Calu3 (cell line): ENCODE measurements at regions not wholly inside any gene's neighbourhood (a gene's known extent, or its start where the extent isn't known, plus 50 kb on each side); places are given as distances from the start of the nearest gene placed in this dataset.

Experiments used
- BruUV-seq: library from RNA; stranded (reverse); fragments of 400-500 nt; replicated peaks from 2 replicates; lab custom pipeline; 2021; lab: Mats Ljungman, UMichigan
- CTCF ChIA-PET: fragments of 300-600 bp; sonication (Branson Sonifier 250); formaldehyde crosslinking; loops from one replicate; lab custom pipeline; 2022; ENCODE audit warnings: antibody characterized with exemption; lab: Charles Lee
- DNase-seq: peaks from one replicate; pipeline ENCODE4 v3.0.0; 2022
- H3K27ac Mint-ChIP-seq: one replicate; pipeline ENCODE4 v1.8.0; 2022; ENCODE audit warnings: mixed read lengths; ENCODE audit not compliant: unreplicated experiment
- H3K27me3 Mint-ChIP-seq: one replicate; pipeline ENCODE4 v1.8.0; 2022; ENCODE audit warnings: mixed read lengths; ENCODE audit not compliant: unreplicated experiment
- H3K36me3 Mint-ChIP-seq: one replicate; pipeline ENCODE4 v1.8.0; 2022; ENCODE audit warnings: mild to moderate bottlenecking, moderate library complexity, mixed read lengths; ENCODE audit not compliant: insufficient read depth, unreplicated experiment
- H3K4me1 Mint-ChIP-seq: one replicate; pipeline ENCODE4 v1.8.0; 2022; ENCODE audit warnings: mild to moderate bottlenecking, low read depth, mixed read lengths; ENCODE audit not compliant: unreplicated experiment
- H3K4me3 Mint-ChIP-seq: one replicate; pipeline ENCODE4 v1.8.0; 2022; ENCODE audit warnings: mild to moderate bottlenecking, low read depth, moderate library complexity, mixed read lengths; ENCODE audit not compliant: unreplicated experiment
- H3K9me3 Mint-ChIP-seq: one replicate; pipeline ENCODE4 v1.8.0; 2022; ENCODE audit warnings: low read depth, mixed read lengths; ENCODE audit not compliant: unreplicated experiment
- CTCF ChIP-seq: fragments of 200-600 bp; IDR thresholded peaks from one replicate; pipeline ENCODE4 v1.8.0; 2022; ENCODE audit warnings: antibody characterized with exemption; ENCODE audit not compliant: unreplicated experiment
- intact Hi-C: fragments of 100-400 bp; cut with micrococcal nuclease; formaldehyde crosslinking; loops from one replicate; pipeline ENCODE4 v1.10.0; 2022; ENCODE audit not compliant: unreplicated experiment

GRCh38 chr13:42392716-42393572, 121.0 kb downstream of the AKAP11 start:
- Mint-ChIP-seq H3K9me3 (peaks cover 2% of the 10 kb centered on the region), H3K27me3 (peaks cover 4% of the 10 kb centered on the region), H3K4me3 (no peak overlapping the region), H3K36me3 (no peaks in the 10 kb centered on the region), H3K27ac (no peak overlapping the region), H3K4me1 (no peaks in the 10 kb centered on the region)
- TF ChIP-seq CTCF, result no peak
- intact Hi-C loops, result no loop called here
- CTCF ChIA-PET, result no interaction called here
- no TSS peak for BruUV-seq
- DNase-seq, result no peak

GRCh38 chr13:42393573-42394360, 121.8 kb downstream of the AKAP11 start:
- Mint-ChIP-seq H3K9me3 (peaks cover 2% of the 10 kb centered on the region), H3K4me3 (no peak overlapping the region), H3K27me3 (peaks cover 9% of the 10 kb centered on the region), H3K27ac (no peak overlapping the region), H3K4me1 (no peaks in the 10 kb centered on the region), H3K36me3 (no peaks in the 10 kb centered on the region)
- TF ChIP-seq CTCF, result no peak
- intact Hi-C loops, result no loop called here
- no peak for DNase-seq
- BruUV-seq, result no TSS peak
- CTCF ChIA-PET, result no interaction called here

- CTCF ChIA-PET, result no interaction called here
- peaks cover 2% of the 10 kb centered on the region for H3K9me3 Mint-ChIP-seq
- no peak overlapping the region for H3K4me3 Mint-ChIP-seq
- no TSS peak for BruUV-seq
- no peak for DNase-seq
- no peaks in the 10 kb centered on the region for H3K4me1 Mint-ChIP-seq
- peaks cover 9% of the 10 kb centered on the region for H3K27me3 Mint-ChIP-seq
- no peak for TF ChIP-seq CTCF
- intact Hi-C loops, result no loop called here
- H3K36me3 Mint-ChIP-seq, result no peaks in the 10 kb centered on the region
- H3K27ac Mint-ChIP-seq, result peak overlapping the region; percentile 20
Observed at GRCh38 chr13:42394361-42394708, 122.4 kb downstream of the AKAP11 start.

- TF ChIP-seq CTCF, result no peak
- H3K4me3 Mint-ChIP-seq, result no peak overlapping the region
- no TSS peak for BruUV-seq
- CTCF ChIA-PET, result no interaction called here
- no peaks in the 10 kb centered on the region for H3K36me3 Mint-ChIP-seq
- no peaks in the 10 kb centered on the region for H3K4me1 Mint-ChIP-seq
- peaks cover 12% of the 10 kb centered on the region for H3K27me3 Mint-ChIP-seq
- intact Hi-C loops, result no loop called here
- H3K27ac Mint-ChIP-seq, result peak overlapping the region; percentile 20
- DNase-seq, result no peak
- H3K9me3 Mint-ChIP-seq, result peaks cover 2% of the 10 kb centered on the region
Observed at GRCh38 chr13:42394711-42395085, 122.7 kb downstream of the AKAP11 start.
